ENCODE measurements at regions not wholly inside any gene's neighbourhood (a gene's known extent, or its start where the extent isn't known, plus 50 kb on each side); places are given as distances from the start of the nearest gene placed in this dataset.

- TF ChIP-seq CTCF (IDR thresholded peaks at IDR 0.05; ENCODE audit: insufficient read depth, low read depth, low read length) = no peak
- no peak for TF ChIP-seq EZH2 (IDR thresholded peaks at IDR 0.05; ENCODE audit: insufficient read depth, low read length)
These were observed 600.2 kb upstream of the GRM7 start for GRCh38 chr3:6260551-6261191.
